ENCODE measurements at regions not wholly inside any gene's neighbourhood (a gene's known extent, or its start where the extent isn't known, plus 50 kb on each side); places are given as distances from the start of the nearest gene placed in this dataset.
A peak's percentile ranks its signal among the peaks of the same experiment; 100 is the strongest.

- DNase-seq: no peak
Observed at GRCh38 chr18:77187189-77187588, 54.6 kb upstream of the MBP start.

GRCh38 chr18:77191071-77191751 is 58.4 kb upstream of the GALR1 start:
- DNase-seq: peak; percentile 3

GRCh38 chr18:77197073-77197472 is 52.6 kb upstream of the GALR1 start:
- no peak for DNase-seq

GRCh38 chr18:77198663-77199062 is 51.0 kb upstream of the GALR1 start:
- no peak for DNase-seq

- no peak for DNase-seq
Observed at GRCh38 chr18:77199707-77200106, 49.9 kb upstream of the GALR1 start.
